CD4-positive, alpha-beta T cell treated with Interleukin-12 subunit alpha and Interleukin-12 subunit beta, for 1 hour (primary cell): ENCODE measurements at regions not wholly inside any gene's neighbourhood (a gene's known extent, or its start where the extent isn't known, plus 50 kb on each side); places are given as distances from the start of the nearest gene placed in this dataset.

Experiments
- DNase-seq: peaks from one replicate; pipeline ENCODE4 v3.0.0-alpha.2; 2020

DNA sequence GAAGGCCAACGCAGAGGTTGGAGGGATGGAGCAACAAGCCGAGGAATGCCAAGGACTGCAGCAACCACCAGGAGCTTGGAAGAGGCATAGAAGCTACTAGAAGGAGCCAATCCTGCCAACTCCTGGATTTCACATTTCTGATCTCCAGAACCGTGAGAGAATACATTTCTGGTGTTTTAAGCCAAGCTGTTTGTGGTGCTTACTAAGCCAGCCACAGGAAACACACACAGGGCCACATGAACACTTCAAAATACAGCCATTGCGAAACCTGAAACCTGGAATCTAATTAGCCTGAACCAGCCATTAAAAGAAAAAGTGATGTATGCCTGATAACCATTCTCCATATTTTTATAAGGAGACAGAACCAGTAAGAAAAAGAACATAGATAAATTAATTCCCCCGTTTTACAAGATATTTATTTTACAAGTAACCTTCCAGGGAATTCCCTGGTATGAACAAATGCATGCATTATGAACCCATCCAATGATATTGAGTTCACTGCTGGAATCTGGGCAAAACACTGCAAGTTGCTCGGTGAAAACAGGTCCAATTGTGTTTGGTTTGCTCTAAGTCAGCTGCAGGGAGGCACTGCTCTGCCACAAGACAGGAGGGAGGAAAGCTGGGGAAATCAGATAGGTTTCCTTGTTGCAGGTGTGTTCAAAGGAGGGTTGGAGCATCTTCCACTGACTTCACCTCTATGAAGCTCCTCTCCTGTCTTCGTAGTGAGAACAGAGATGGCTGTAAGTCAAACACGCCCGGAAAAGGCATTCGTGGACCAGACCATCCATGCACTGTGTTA lies 70.2 kb downstream of the ETS2 start:
- DNase-seq: no peak
